Astrocyte (in vitro differentiated cells and primary cell): ENCODE measurements at regions not wholly inside any gene's neighbourhood (a gene's known extent, or its start where the extent isn't known, plus 50 kb on each side); places are given as distances from the start of the nearest gene placed in this dataset.
A peak's percentile ranks its signal among the peaks of the same experiment; 100 is the strongest.
"Not testable (repeated sequence)": the region's sequence is repeated elsewhere in the genome, so short reads cannot be mapped to it uniquely, and the experiment has no call there.

Experiments used
- DNase-seq: peaks from one replicate; pipeline ENCODE4 v3.0.0-alpha.2; 2010; ENCODE audit warnings: low read depth
- FAIRE-seq: peaks from 2 replicates; lab custom pipeline; 2011; peaks lifted over from hg19 to GRCh38; lab: Jason Lieb, UNC
- H2AFZ ChIP-seq: 2 replicates; pipeline ENCODE4 v1.6.0; 2012; ENCODE audit warnings: low read depth, low read length, inconsistent platforms
- H3K27ac ChIP-seq: 2 replicates; pipeline ENCODE4 v1.5.1; 2011; ENCODE audit warnings: low read depth, low read length, inconsistent platforms
- H3K27me3 ChIP-seq: 2 replicates; pipeline ENCODE4 v1.6.0; 2011; ENCODE audit warnings: low read length, inconsistent platforms; ENCODE audit not compliant: insufficient read depth
- H3K36me3 ChIP-seq: 2 replicates; pipeline ENCODE4 v1.5.1; 2011; ENCODE audit warnings: low read length, inconsistent platforms; ENCODE audit not compliant: insufficient read depth
- H3K4me1 ChIP-seq: 2 replicates; pipeline ENCODE4 v1.5.1; 2011; ENCODE audit warnings: low read length, inconsistent platforms; ENCODE audit not compliant: insufficient read depth
- H3K4me2 ChIP-seq: 2 replicates; pipeline ENCODE4 v1.6.0; 2012; ENCODE audit warnings: low read length, inconsistent platforms
- H3K4me3 ChIP-seq: 2 replicates; pipeline ENCODE4 v1.5.1; 2011; ENCODE audit warnings: low read depth, mild to moderate bottlenecking, low read length, inconsistent platforms; ENCODE audit not compliant: insufficient read depth
- H3K79me2 ChIP-seq: 2 replicates; pipeline ENCODE4 v1.6.0; 2012; ENCODE audit warnings: mild to moderate bottlenecking, low read length, inconsistent platforms; ENCODE audit not compliant: insufficient read depth
- H3K9ac ChIP-seq: 2 replicates; pipeline ENCODE4 v1.6.0; 2012; ENCODE audit warnings: mild to moderate bottlenecking, low read length, inconsistent platforms
- H3K9me3 ChIP-seq: 2 replicates; pipeline ENCODE4 v1.5.1; 2012; ENCODE audit warnings: low read depth, mild to moderate bottlenecking, low read length, inconsistent platforms; ENCODE audit not compliant: insufficient read depth
- H4K20me1 ChIP-seq: 2 replicates; pipeline ENCODE4 v1.6.0; 2012; ENCODE audit warnings: low read length, inconsistent platforms; ENCODE audit not compliant: insufficient read depth
- H3K27ac Mint-ChIP-seq: one replicate; pipeline ENCODE4 v1.8.0; 2021; ENCODE audit warnings: mild to moderate bottlenecking, mixed read lengths; ENCODE audit not compliant: unreplicated experiment
- H3K27me3 Mint-ChIP-seq: one replicate; pipeline ENCODE4 v1.8.0; 2021; ENCODE audit warnings: low read depth, mixed read lengths; ENCODE audit not compliant: unreplicated experiment
- H3K36me3 Mint-ChIP-seq: one replicate; pipeline ENCODE4 v1.8.0; 2021; ENCODE audit warnings: low read depth, mixed read lengths; ENCODE audit not compliant: unreplicated experiment
- H3K4me1 Mint-ChIP-seq: one replicate; pipeline ENCODE4 v1.8.0; 2021; ENCODE audit warnings: low read depth, mixed read lengths; ENCODE audit not compliant: unreplicated experiment
- H3K4me3 Mint-ChIP-seq: one replicate; pipeline ENCODE4 v1.8.0; 2021; ENCODE audit warnings: mild to moderate bottlenecking, moderate library complexity, mixed read lengths; ENCODE audit not compliant: unreplicated experiment
- H3K9me3 Mint-ChIP-seq: one replicate; pipeline ENCODE4 v1.8.0; 2021; ENCODE audit warnings: mild to moderate bottlenecking, mixed read lengths; ENCODE audit not compliant: unreplicated experiment
- CTCF ChIP-seq: IDR thresholded peaks from 2 replicates; pipeline ENCODE4 v1.5.1; 2011; ENCODE audit warnings: low read depth, mild to moderate bottlenecking, inconsistent platforms, low read length, moderate library complexity; ENCODE audit not compliant: insufficient read depth
- EZH2 ChIP-seq: IDR thresholded peaks from 2 replicates; pipeline ENCODE4 v1.6.1; 2012; ENCODE audit warnings: mild to moderate bottlenecking, low read length, inconsistent platforms; ENCODE audit not compliant: insufficient read depth

GRCh38 chr10:53440601-53441000 is 668.0 kb upstream of the MBL2 start:
- no peaks in the 10 kb centered on the region for H3K4me1 ChIP-seq
- no peaks in the 10 kb centered on the region for H3K9me3 ChIP-seq
- H3K36me3 Mint-ChIP-seq = no peaks in the 10 kb centered on the region
- no peaks in the 10 kb centered on the region for H3K27me3 ChIP-seq
- H3K9me3 Mint-ChIP-seq = peaks cover 2% of the 10 kb centered on the region
- H3K9ac ChIP-seq = no peak overlapping the region
- no peak overlapping the region for H3K4me2 ChIP-seq
- no peak overlapping the region for H3K27ac ChIP-seq
- DNase-seq (no peak), FAIRE-seq (no peak)
- H3K36me3 ChIP-seq = no peaks in the 10 kb centered on the region
- H3K27ac Mint-ChIP-seq = no peak overlapping the region
- TF ChIP-seq EZH2 (no peak), CTCF (no peak)
- no peak overlapping the region for H3K4me3 Mint-ChIP-seq
- peaks cover 4% of the 10 kb centered on the region for H3K4me1 Mint-ChIP-seq
- H3K79me2 ChIP-seq = no peaks in the 10 kb centered on the region
- H3K27me3 Mint-ChIP-seq = no peaks in the 10 kb centered on the region
- no peak overlapping the region for H3K4me3 ChIP-seq
- H2AFZ ChIP-seq = no peak overlapping the region
- no peaks in the 10 kb centered on the region for H4K20me1 ChIP-seq

- H2AFZ ChIP-seq = peak overlapping the region; percentile 34
- H3K9ac ChIP-seq, H3K36me3 Mint-ChIP-seq, H3K9me3 Mint-ChIP-seq, H3K4me1 ChIP-seq, H3K4me3 Mint-ChIP-seq, H4K20me1 ChIP-seq, H3K27ac ChIP-seq, H3K27me3 ChIP-seq, H3K4me2 ChIP-seq, H3K9me3 ChIP-seq, H3K4me3 ChIP-seq, H3K4me1 Mint-ChIP-seq, H3K27ac Mint-ChIP-seq, DNase-seq, H3K27me3 Mint-ChIP-seq, H3K79me2 ChIP-seq, FAIRE-seq, H3K36me3 ChIP-seq: not testable (repeated sequence)
Measured at GRCh38 chr10:53439075-53439474, 666.5 kb upstream of the MBL2 start.

GRCh38 chr10:53434413-53434812 is 661.8 kb upstream of the MBL2 start:
- Histone ChIP-seq H3K9ac (no peak overlapping the region), H2AFZ (no peak overlapping the region), H4K20me1 (no peaks in the 10 kb centered on the region), H3K4me3 (no peak overlapping the region), H3K27ac (no peak overlapping the region), H3K36me3 (no peaks in the 10 kb centered on the region), H3K79me2 (no peaks in the 10 kb centered on the region), H3K27me3 (no peaks in the 10 kb centered on the region), H3K9me3 (no peaks in the 10 kb centered on the region), H3K4me1 (no peaks in the 10 kb centered on the region), H3K4me2 (no peak overlapping the region)
- DNase-seq (no peak), FAIRE-seq (no peak)
- H3K4me3 Mint-ChIP-seq = no peak overlapping the region
- no peaks in the 10 kb centered on the region for H3K9me3 Mint-ChIP-seq
- peaks cover 6% of the 10 kb centered on the region for H3K4me1 Mint-ChIP-seq
- no peak overlapping the region for H3K27ac Mint-ChIP-seq
- H3K27me3 Mint-ChIP-seq = no peaks in the 10 kb centered on the region
- H3K36me3 Mint-ChIP-seq = no peaks in the 10 kb centered on the region
- TF ChIP-seq EZH2 = no peak
- TF ChIP-seq CTCF = no peak
